Medulla oblongata (tissue), 1 donor: ENCODE measurements at regions not wholly inside any gene's neighbourhood (a gene's known extent, or its start where the extent isn't known, plus 50 kb on each side); places are given as distances from the start of the nearest gene placed in this dataset.
A peak's percentile ranks its signal among the peaks of the same experiment; 100 is the strongest.

Source experiments
- DNase-seq: peaks from one replicate; pipeline ENCODE4 v3.0.0-alpha.2; 2015; ENCODE audit errors: extremely low spot score

GRCh38 chr5:60376860-60377259 lies 323.1 kb downstream of the DEPDC1B start:
- no peak for DNase-seq

GRCh38 chr5:60374409-60374808 lies 325.6 kb downstream of the DEPDC1B start:
- no peak for DNase-seq

- no peak for DNase-seq
Measured at GRCh38 chr5:60372786-60373185, 327.2 kb downstream of the DEPDC1B start.

- DNase-seq = no peak
Measured at GRCh38 chr5:60371065-60371464, 328.9 kb downstream of the DEPDC1B start.

- DNase-seq = no peak
Measured at GRCh38 chr5:60370508-60370907, 329.5 kb downstream of the DEPDC1B start.

DNA sequence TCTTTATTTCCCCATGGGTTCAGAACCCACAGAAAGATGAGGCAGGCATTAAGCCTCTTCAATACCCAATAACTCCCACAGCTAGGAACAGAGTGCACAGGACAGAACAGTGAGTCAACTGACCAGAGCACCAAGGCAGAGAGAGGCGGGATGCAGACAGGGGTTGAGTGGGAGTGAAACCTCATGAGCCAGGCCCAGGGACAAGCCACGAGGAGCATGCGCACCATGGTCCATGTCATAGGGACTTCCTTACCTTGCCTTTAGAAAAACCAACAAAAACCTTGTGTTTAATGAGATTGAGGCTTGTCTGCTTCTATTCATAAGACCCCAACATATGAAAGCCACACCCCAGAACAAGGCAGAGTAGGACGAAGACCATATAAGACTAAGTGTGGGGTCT lies 330.6 kb downstream of the DEPDC1B start:
- DNase-seq = no peak

DNA sequence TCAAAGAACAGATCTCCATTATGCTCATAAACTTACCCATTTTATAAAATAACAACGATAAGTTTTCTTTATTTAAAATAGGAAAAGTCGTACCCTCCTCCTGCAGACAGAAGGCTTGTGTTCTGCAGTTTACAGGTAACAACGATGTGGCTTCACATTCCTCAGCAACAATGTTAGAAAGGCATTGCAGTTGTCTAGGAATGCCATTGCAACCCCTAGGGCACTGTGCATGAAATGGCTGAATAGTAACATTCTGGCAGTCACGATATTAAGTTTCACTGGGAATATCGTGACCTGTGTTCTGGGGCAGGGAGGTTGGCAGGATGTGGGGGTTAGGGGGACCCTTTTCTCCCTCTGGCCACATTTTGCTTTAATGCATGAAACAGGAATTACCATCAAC lies 331.9 kb downstream of the DEPDC1B start:
- no peak for DNase-seq

GRCh38 chr5:60366489-60366888 lies 333.5 kb downstream of the DEPDC1B start:
- no peak for DNase-seq

- no peak for DNase-seq
Measured at GRCh38 chr5:60365001-60365400, 335.0 kb downstream of the DEPDC1B start.

DNA sequence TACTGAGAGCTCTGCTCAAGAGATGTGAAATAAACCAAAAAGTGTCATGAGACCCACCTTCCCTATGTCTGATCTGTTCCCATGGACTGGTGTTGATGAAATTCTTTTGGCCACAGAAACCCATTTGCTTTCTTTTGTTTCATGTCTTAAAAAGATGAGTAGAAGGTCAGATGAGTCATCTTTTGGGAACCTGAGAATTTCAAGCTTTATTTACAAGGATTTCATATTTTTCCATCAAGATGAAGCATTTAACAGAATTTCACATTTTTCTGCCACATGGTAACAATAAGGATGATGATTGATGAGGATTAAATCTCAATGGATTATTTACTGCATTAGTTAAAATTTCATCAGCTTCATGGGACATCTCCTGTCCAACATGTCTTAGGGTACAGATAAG lies 337.8 kb downstream of the DEPDC1B start:
- no peak for DNase-seq

- no peak for DNase-seq
Measured at GRCh38 chr5:60360355-60360754, 339.6 kb downstream of the DEPDC1B start.

DNA sequence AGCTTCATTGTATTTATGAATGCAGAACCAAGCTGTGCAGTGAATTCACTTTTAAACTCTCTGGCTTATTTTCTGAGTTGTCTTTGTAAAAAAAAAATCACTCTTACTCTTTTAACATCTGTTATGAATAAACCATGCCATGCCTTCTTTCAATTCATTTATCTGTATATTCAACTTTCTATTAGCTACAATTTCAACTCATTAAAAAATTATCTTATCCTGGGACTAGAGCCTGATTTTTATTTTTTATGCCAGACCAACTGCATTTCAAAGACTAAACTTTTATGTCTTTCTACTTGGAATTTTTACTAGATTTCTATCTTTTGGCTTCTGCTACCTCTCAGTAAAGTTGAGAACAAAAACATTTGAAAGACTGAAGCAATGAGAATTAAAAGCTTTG lies 342.7 kb downstream of the DEPDC1B start:
- no peak for DNase-seq

DNA sequence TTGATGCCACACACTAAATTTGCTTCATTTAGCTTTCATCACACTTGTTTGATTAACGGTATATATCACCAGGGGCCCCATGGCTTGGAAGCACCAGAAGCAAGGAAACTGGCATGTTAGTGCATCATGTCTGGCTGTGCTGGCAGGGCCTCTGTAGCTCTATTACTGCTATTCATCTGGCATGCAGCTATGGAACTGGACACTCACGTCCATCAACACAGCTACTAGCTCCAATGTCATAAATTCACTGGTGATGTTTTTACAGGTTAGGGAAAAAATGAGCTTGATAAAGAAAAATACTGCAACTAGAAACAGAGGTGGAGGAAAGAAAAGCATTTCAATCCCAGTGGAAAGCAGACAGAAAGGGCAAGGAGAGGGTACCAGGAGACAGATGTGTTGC lies 343.2 kb downstream of the DEPDC1B start:
- DNase-seq = no peak

GRCh38 chr5:60355181-60355580 lies 344.8 kb downstream of the DEPDC1B start:
- no peak for DNase-seq

GRCh38 chr5:60354311-60354710 lies 345.7 kb downstream of the DEPDC1B start:
- DNase-seq = no peak

DNA sequence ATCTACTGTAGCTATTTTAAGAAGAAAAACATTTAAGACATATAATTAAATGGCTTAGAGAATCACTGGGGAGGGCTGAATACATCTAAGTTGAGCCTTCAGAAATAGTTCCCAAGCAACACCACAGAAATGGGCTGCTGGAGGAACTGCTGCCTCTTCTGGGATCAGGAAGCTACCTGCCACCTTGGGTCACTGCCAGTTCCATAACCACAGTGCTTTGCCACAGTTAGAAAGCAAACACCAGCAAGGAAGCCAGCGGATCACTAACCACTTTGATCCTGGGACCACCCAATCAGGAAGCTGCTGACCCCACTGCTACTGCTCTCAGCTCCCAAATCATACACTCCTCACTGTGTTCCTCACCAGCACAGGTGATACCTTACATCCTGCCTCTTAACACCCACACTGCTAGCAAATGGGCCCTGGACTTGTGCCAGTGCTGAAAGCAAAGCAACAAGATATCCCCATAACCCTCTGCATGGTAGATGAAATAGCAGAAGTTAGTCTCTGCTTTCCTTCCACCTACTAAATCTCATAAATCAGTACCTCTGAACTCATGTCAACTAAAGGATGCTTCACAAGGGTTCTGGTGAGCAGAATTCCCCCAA lies 346.9 kb downstream of the DEPDC1B start:
- no peak for DNase-seq

- no peak for DNase-seq
Measured at GRCh38 chr5:60350794-60351193, 349.2 kb downstream of the DEPDC1B start.

- no peak for DNase-seq
Measured at GRCh38 chr5:60349891-60350415, 350.0 kb downstream of the DEPDC1B start.

DNA sequence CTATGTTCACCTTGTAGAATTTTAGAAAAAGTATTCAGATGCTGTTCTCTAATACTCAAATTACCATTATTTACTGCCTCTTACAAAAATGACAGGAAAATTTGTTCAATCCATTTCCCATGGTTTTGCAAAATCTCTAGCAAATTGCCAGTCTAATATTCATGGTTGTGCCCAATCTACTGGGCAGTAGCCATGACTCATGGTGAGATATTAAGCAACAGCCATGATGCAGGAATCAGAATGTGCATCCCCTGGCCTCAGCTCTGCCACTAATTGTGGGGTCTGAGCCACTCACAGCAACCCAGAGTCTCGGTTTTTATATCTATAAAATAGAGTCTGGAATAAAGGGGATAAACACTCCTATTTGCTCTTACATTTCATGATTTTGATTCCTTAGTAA lies 353.6 kb downstream of the DEPDC1B start:
- no peak for DNase-seq

DNA sequence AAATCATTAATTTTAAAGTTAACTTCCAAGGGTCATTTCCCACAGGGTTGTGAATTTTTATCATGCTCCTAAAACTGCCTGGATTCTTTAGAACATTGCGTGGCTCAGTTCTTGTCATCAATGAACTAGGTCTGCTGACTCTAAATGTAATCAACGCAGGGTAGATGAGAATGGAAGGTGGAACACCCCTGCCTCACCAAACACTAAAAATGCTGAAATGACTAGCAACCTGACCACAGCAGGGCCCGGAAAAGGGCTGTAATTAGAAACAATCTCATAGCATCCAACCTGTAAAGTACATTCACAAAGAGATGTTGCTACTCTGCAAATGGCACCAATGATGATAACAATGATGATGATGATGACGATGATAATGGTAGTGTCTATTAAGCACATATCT lies 356.9 kb downstream of the DEPDC1B start:
- no peak for DNase-seq

DNA sequence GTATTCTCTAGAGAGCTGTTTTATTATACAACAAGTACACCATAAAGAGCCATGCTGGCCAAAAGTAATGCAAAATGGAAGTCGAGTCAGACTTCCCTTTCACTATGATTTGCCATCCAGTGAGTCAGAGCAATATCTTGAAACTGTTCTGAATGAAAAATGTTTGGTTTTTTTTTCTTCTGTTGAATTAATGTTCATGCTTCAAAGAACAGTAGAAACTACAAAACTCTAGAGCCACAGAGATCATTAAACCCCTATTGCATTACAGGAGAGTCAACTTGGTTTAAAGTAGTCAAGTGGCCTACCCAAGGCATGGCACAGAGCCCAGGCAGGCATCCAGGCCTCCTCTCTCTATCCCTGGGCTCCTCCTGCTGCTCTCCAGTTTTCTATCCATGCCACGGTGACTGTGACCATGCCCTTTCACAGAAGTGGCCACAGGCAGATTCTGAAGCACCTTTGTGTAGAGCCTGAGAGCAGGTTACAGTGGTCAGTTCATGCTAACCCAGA lies 358.9 kb downstream of the DEPDC1B start:
- DNase-seq = peak; percentile 16

- peak; percentile 25 for DNase-seq
Measured at GRCh38 chr5:60340326-60340725, 359.6 kb downstream of the DEPDC1B start.

DNA sequence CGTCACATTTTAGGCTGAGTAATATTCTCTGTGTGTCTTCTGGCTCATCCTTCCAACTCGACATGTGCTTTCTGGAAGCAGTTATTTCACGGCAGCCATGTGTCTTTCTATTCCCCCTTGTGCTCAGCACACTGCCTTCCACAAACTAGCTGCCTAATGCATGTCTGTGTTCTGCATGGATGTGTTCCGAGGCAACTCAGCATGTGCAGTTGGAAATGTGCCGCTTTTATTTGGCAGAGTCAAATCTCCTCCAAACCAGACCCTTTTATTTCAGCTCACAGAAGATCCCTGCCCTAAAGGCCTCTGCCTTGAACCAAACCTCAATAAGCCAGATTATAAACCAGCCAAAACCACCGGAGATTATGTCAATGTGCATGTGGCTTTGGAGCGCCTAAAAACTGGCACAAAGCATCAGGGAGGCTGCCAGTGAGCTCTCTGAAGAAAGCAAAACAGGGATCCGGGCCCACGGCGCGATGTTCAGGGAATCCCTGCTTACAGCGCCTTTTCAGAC lies 360.2 kb downstream of the DEPDC1B start:
- peak; percentile 85 for DNase-seq

DNA sequence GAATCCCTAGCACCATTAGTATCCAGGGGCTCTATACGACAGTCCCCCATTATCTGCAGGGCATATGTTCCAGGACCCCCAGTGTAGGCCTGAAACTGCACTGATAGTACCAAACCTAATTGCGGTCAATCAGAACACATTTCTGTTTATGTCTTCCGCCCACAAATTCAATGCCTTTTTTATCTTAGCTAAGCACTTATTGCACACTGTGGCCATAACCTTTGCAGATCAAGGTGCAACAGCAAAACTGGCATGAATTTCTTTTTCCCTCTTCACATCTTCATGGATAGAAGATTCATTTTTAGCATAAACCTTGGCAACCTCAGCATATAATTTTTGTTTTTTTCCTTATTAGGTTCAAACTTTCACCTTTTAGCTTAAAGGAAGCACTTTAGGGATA lies 361.1 kb downstream of the DEPDC1B start:
- no peak for DNase-seq
